DMS114 treated with DMSO at 0.1 percent for 48 hours (cell line): ENCODE measurements at regions not wholly inside any gene's neighbourhood (a gene's known extent, or its start where the extent isn't known, plus 50 kb on each side); places are given as distances from the start of the nearest gene placed in this dataset.
"Not testable (repeated sequence)": the region's sequence is repeated elsewhere in the genome, so short reads cannot be mapped to it uniquely, and the experiment has no call there.

Experiments
- DNase-seq: peaks from one replicate; lab custom pipeline; 2025; ENCODE audit not compliant: unreplicated experiment; lab: John Stamatoyannopoulos, UW

DNA sequence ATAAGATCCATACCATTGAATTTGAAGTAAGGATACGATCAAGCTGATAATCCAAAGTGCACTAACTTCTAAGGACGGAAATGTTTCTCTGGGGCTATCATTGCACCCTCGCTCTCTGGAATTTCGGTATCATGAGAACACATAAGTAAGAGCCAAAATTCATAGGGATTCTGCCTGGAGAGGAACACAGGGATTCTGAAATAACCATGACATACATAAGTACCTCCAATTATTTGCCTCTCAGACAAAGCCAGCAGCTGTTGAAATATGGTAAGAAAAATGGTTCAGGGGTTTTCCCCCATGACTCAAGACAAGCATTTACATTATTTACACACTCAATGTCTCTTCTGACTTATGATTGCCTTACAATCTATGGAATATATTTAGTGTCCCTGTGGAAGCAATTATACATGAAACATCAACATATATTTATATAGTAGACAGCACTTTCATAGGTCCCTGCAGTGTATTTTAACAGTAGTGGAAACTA lies 1123.6 kb upstream of the SEL1L start:
- DNase-seq, result no peak

GRCh38 chr14:82661258-82661657 lies 1127.6 kb upstream of the SEL1L start:
- no peak for DNase-seq

- no peak for DNase-seq
Observed at GRCh38 chr14:82667006-82667405, 1133.4 kb upstream of the SEL1L start.

- DNase-seq, result no peak
Observed at GRCh38 chr14:82667501-82667900, 1133.8 kb upstream of the SEL1L start.

- DNase-seq, result no peak
Observed at GRCh38 chr14:82676403-82676802, 1142.8 kb upstream of the SEL1L start.

DNA sequence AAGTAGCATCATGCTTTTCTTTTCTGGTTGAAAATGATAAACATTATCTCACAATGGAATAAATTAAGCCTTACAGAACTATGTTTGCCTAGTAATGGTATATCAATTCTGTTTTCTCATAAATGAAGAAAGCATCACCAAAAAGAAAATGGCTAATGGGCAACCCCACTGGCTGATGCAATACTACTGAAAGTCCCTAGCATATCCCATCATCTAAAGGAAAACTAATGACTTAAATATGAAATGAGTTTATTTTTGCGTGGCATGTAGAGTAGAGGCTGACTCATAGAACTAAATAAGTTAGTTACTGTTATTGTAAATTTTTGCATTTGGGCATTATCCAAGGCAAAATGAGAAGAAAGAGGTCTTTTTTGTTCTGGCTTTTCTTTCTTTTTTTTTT lies 1156.3 kb upstream of the SEL1L start:
- DNase-seq, result no peak

DNA sequence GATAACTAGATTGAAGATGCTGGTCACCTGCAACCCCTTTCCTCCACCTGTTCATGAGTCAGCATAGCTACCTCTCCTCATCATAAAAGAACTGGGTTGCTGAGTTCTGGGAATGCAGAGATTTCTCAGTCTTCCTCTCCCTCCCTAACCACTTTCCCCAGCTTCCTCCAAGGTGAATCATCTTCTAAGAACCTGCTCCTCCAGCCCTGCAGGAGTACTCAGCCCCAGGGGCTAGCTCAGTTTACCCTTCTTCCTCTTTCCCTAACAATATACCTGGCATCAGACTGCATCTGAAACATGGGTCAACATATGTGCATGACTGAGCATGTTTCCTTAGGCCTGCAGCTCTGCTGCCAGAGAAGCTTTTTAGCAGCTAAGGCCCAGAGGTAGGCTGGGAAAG lies 1157.5 kb upstream of the SEL1L start:
- not testable (repeated sequence) for DNase-seq

DNA sequence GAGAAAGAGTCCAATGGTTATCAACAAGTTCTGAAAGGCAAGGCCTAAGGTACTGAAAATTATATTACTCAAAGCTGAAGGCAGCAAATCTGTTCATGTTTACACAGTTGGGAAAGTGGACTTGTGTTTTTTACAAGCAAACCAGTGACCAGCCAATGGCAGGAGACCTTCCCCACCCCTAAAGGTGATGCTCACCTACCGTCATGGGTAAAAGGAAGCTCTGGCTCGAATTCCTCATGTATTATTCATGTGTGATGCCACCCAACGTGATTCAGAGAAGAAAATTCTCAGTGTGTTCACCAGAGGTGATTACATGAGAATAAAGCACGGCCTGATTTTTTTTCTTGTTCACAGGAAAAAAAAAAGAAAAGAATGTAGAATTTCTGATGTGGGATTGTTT lies 1161.2 kb upstream of the SEL1L start:
- DNase-seq, result no peak

GRCh38 chr14:82704218-82704617 lies 1170.6 kb upstream of the SEL1L start:
- DNase-seq, result no peak

GRCh38 chr14:82710267-82710841 lies 1176.7 kb upstream of the SEL1L start:
- peak; percentile 20 for DNase-seq

- DNase-seq, result no peak
Observed at GRCh38 chr14:82719617-82720016, 1186.0 kb upstream of the SEL1L start.

GRCh38 chr14:82720431-82720830 lies 1186.8 kb upstream of the SEL1L start:
- DNase-seq, result no peak

- DNase-seq, result no peak
Observed at GRCh38 chr14:82720946-82721345, 1187.3 kb upstream of the SEL1L start.

DNA sequence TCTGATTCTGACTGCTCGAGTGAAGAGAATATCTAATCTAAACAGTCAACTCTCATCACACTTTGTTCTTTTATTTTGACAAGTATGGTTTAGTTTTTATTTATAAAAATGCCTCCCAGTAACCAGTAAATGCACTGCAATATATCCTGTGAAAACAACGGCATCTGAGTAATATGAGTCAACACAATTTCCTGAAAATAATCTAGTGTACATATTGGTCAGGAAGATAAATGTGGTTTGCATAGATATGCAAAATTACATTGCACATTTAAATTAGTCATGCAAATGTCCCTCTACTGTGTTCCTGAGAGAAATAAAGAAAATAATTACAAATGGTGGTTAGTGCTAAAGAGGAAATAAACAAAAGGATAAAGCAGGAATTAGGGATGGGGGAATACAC lies 1190.7 kb upstream of the SEL1L start:
- DNase-seq, result no peak

DNA sequence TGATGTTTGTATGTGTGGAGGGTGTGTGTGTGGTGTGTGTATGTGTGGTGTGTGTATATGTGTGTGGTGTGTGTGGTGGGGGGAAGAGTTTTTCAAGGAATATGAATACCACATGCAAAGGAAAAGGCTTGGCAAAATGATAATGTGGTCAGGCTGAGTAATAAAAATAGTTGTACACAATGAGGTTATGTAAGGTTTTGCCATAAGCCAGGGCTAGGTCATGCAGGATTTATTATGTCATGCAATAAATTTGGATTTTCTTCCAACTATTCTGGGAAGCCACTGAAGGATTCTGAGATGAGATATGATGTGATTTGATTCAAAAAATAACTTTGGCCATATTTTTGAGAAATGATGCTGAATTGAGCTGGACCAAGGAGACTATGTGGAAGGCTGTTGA lies 1191.6 kb upstream of the SEL1L start:
- no peak for DNase-seq

- no peak for DNase-seq
Observed at GRCh38 chr14:82731526-82731925, 1197.9 kb upstream of the SEL1L start.

DNA sequence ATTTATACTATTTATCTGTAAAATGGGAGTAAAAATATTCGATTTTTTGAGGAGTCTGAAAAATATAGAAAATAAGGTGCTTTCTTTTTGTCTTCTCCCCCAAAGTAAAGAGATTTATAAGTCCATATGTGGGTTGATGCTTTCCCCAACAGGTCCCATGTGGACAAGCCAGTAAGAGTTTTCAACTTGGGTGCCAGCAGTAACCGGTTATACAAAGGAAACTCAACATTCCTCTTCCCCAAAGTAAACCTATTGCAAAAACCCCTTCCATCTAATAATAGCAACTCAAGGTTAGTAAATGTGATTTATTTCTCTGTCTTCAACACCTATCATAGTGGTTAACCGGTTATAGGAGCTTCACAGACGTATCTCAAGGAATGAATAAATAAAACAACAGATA lies 1206.9 kb upstream of the SEL1L start:
- DNase-seq, result no peak

DNA sequence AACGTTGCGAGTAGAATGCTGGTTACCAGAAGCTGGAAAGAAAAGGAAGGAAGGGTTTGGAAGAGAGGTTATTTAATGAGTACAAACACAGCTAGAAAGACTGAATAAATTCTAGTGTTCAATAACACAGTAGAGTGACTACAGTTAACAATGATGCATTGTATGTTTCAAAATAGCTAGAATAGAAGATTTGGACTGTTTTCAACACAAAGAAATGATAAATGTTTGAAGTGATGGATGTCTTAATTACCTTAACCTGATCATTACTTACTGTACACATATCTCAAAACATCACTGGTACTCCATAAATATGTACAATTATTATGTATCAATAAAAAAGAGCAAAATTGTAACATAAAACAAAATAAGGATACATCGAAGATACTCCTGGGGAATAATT lies 1221.8 kb upstream of the SEL1L start:
- DNase-seq, result no peak

GRCh38 chr14:82755923-82756322 lies 1222.3 kb upstream of the SEL1L start:
- no peak for DNase-seq

- DNase-seq, result no peak
Observed at GRCh38 chr14:82757776-82758175, 1224.1 kb upstream of the SEL1L start.

- no peak for DNase-seq
Observed at GRCh38 chr14:82759656-82760055, 1226.0 kb upstream of the SEL1L start.

DNA sequence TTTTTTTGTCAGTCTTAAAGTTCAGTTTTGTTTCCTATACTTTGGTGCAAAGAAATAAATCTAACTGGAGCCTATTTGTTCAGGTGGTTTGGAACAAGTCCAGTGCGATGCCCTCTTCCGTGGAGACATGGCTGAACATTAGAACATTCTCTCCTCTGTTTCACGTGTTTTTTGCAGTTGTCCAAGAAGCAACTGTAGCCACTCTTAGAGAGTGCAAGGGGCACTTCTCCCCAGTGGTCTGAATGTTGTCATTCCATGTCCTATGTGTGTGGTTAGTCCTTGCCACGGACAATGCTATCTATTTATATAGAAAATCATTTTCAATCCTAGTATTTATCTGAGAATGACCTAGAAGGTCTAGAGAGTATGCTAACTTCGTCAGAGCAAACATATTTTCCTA lies 1232.5 kb upstream of the SEL1L start:
- no peak for DNase-seq

DNA sequence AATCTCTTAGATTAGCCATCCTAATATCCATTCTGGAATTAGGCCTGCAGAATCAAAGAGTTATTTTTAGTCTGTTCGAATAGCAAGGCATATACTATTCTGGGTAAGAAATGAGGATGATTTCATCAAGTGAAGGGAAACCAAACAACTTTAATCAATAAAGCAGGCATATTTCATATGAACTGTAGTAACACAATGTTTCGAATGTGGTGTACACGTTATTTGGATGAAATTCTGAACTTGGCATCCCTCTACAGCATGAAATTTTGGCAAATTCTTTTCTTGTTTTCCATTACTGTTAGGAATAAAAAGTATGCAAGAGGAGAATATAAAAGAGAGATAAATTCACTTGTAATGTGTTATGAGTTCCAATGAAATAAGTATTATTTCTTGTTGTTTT lies 1233.3 kb upstream of the SEL1L start:
- DNase-seq, result no peak

GRCh38 chr14:82776958-82777357 lies 1243.3 kb upstream of the SEL1L start:
- no peak for DNase-seq
